ENCODE measurements at regions not wholly inside any gene's neighbourhood (a gene's known extent, or its start where the extent isn't known, plus 50 kb on each side); places are given as distances from the start of the nearest gene placed in this dataset.
A peak's percentile ranks its signal among the peaks of the same experiment; 100 is the strongest.

GRCh38 chr10:110414548-110415309 is 83.0 kb upstream of the DUSP5 start:
- DNase-seq = peak; percentile 64 to 99 (median 75)

- no peak for DNase-seq
These were observed 81.9 kb upstream of the DUSP5 start for GRCh38 chr10:110415809-110416208.

- DNase-seq = no peak
These were observed 80.7 kb upstream of the DUSP5 start for GRCh38 chr10:110416776-110417711.

GRCh38 chr10:110418218-110418617 is 79.5 kb upstream of the DUSP5 start:
- DNase-seq = no peak

- no peak for DNase-seq
These were observed 78.4 kb upstream of the DUSP5 start for GRCh38 chr10:110419265-110419664.

GRCh38 chr10:110420401-110421193 is 77.1 kb upstream of the DUSP5 start:
- peak in 1 of 5 donors; percentile 48 for DNase-seq

- DNase-seq = no peak
These were observed 76.1 kb upstream of the DUSP5 start for GRCh38 chr10:110421512-110422138.

GRCh38 chr10:110422548-110422947 is 75.2 kb upstream of the DUSP5 start:
- no peak for DNase-seq

GRCh38 chr10:110423650-110424049 is 74.1 kb upstream of the DUSP5 start:
- DNase-seq = no peak

GRCh38 chr10:110425684-110426293 is 71.9 kb upstream of the DUSP5 start:
- peak in 1 of 5 donors; percentile 89 for DNase-seq

- DNase-seq = no peak
These were observed 71.2 kb upstream of the DUSP5 start for GRCh38 chr10:110426294-110427181.

GRCh38 chr10:110429301-110429700 is 68.4 kb upstream of the DUSP5 start:
- DNase-seq = no peak

- DNase-seq = no peak
These were observed 67.1 kb upstream of the DUSP5 start for GRCh38 chr10:110430340-110431273.

- no peak for DNase-seq
These were observed 66.0 kb upstream of the DUSP5 start for GRCh38 chr10:110431659-110432058.

- no peak for DNase-seq
These were observed 65.6 kb upstream of the DUSP5 start for GRCh38 chr10:110432084-110432483.

- DNase-seq = no peak
These were observed 64.7 kb upstream of the DUSP5 start for GRCh38 chr10:110432814-110433565.

GRCh38 chr10:110433740-110434139 is 64.0 kb upstream of the DUSP5 start:
- DNase-seq = no peak

GRCh38 chr10:110434489-110435096 is 63.1 kb upstream of the DUSP5 start:
- no peak for DNase-seq

All from T-helper 1 cell (primary cell).